22Rv1 (cell line): ENCODE measurements at regions not wholly inside any gene's neighbourhood (a gene's known extent, or its start where the extent isn't known, plus 50 kb on each side); places are given as distances from the start of the nearest gene placed in this dataset.

ENCODE experiments used
- CTCF ChIP-seq: fragments of 450-650 bp; IDR thresholded peaks from 2 replicates; pipeline ENCODE4 v1.5.1; 2017; ENCODE audit warnings: mild to moderate bottlenecking
- ZFX ChIP-seq: fragments of 450-650 bp; IDR thresholded peaks from 2 replicates; pipeline ENCODE4 v1.6.1; 2017; ENCODE audit warnings: antibody characterized with exemption, borderline replicate concordance

DNA sequence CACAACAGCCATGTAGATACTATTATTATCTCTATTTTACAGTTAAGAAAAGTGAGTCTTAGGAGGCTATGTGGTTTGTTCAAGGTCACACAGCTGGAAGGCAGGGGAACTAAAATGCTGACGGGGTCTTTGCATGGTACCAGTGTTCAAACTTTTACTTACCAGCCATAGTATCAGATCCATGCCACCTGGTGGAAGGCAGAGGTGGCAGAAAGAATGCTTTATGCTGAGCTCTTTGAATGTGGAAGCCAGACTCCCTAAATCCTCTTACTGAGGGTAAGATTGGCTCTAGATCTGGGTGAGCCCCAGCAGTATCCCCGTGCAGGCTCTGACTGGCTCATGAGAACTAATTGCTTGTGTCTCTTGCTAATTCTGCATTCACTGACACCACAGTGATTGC is 54.3 kb upstream of the NAV2 start:
- TF ChIP-seq CTCF (no peak), ZFX (no peak)
